HL-60 (cell line): ENCODE measurements at regions not wholly inside any gene's neighbourhood (a gene's known extent, or its start where the extent isn't known, plus 50 kb on each side); places are given as distances from the start of the nearest gene placed in this dataset.

Source experiments
- DNase-seq, 2 experiments: peaks; one replicate each; pipeline ENCODE4 v3.0.0-alpha.2; 2010 to 2020; ENCODE audit warnings: low read depth in 1 of 2, low spot score in 1 of 2
- H3K27ac ChIP-seq: fragments of 250-450 bp; sonication (Bioruptor Pico); replicated peaks from 2 replicates; pipeline ENCODE4 v1.5.1; 2020; ENCODE audit warnings: mild to moderate bottlenecking, moderate library complexity
- H3K27me3 ChIP-seq: fragments of 250-450 bp; sonication (Bioruptor Pico); 2 replicates; pipeline ENCODE4 v1.5.1; 2021; ENCODE audit warnings: mild to moderate bottlenecking, moderate library complexity; ENCODE audit not compliant: insufficient read depth, poor library complexity, severe bottlenecking
- H3K4me3 ChIP-seq: replicated peaks from 2 replicates; pipeline ENCODE4 v1.5.1; 2011; ENCODE audit warnings: mild to moderate bottlenecking, control low read depth, low read length; ENCODE audit not compliant: insufficient read depth
- CTCF ChIP-seq: IDR thresholded peaks from one replicate; pipeline ENCODE4 v1.5.1; 2011; ENCODE audit warnings: low read length, control low read depth, inconsistent platforms; ENCODE audit not compliant: insufficient read depth
- GABPA ChIP-seq: IDR thresholded peaks from 2 replicates; pipeline ENCODE4 v1.6.1; 2012; ENCODE audit warnings: low read depth
- POLR2AphosphoS5 ChIP-seq: IDR thresholded peaks from 2 replicates; pipeline ENCODE4 v1.6.1; 2012; ENCODE audit warnings: low read depth
- REST ChIP-seq: IDR thresholded peaks from 2 replicates; pipeline ENCODE4 v1.6.1; 2012; ENCODE audit warnings: low read depth; ENCODE audit not compliant: insufficient replicate concordance
- SPI1 ChIP-seq: IDR thresholded peaks from 2 replicates; pipeline ENCODE4 v1.6.1; 2012; ENCODE audit warnings: low read depth, mild to moderate bottlenecking, borderline replicate concordance

GRCh38 chr10:129111922-129112321 is 355.1 kb upstream of the MGMT start:
- TF ChIP-seq SPI1 = no peak
- TF ChIP-seq POLR2AphosphoS5 = no peak
- no peak for TF ChIP-seq GABPA
- TF ChIP-seq CTCF = no peak
- TF ChIP-seq REST = no peak
- Histone ChIP-seq H3K27me3 (no peaks in the 10 kb centered on the region), H3K4me3 (no peak overlapping the region), H3K27ac (no peak overlapping the region)
- no peak for DNase-seq

DNA sequence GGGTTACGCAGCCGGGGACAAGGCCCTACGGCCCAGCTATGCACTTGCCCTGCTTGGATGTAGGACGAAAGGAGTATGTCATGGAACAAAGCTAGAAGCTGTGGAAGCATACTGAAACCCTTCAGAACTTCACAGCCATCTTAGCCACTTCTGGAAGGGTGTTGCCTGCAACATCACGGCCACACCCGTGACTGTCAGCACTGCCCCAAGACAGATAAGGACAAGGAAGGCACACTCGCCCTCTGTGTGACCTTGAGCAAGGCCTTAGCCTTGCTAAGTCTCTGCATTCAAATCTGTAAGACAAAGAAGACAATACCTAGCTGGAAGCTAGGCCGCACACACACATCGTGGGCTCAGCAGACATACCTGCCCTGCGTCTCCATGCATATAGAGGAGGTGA is 352.5 kb upstream of the MGMT start:
- TF ChIP-seq SPI1 (no peak), CTCF (no peak), POLR2AphosphoS5 (no peak), GABPA (no peak), REST (no peak)
- DNase-seq = no peak
- Histone ChIP-seq H3K4me3 (no peak overlapping the region), H3K27ac (no peak overlapping the region), H3K27me3 (no peaks in the 10 kb centered on the region)

DNA sequence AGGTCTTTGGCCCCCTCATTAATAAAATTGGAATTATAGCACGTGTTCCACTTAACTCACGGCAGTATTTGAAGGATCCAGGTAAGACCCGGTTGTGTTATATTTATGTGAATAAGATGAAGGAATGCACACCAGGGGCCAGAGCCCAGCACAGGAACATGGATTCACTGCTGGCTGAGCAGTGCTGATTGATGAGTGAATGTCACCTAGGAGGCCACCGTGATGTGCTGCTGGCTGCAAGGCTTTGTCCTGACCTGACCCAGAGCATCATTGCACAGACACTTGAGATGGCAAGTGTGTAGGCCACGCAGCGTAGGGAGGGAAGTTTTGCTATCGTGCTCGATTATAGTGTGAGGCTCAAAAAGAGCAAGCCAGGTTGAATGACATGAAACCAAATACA is 350.7 kb upstream of the MGMT start:
- no peak overlapping the region for H3K27ac ChIP-seq
- no peak for DNase-seq
- no peak overlapping the region for H3K4me3 ChIP-seq
- no peaks in the 10 kb centered on the region for H3K27me3 ChIP-seq
- no peak for TF ChIP-seq CTCF
- TF ChIP-seq REST = no peak
- no peak for TF ChIP-seq SPI1
- no peak for TF ChIP-seq GABPA
- no peak for TF ChIP-seq POLR2AphosphoS5
